ENCODE measurements at regions not wholly inside any gene's neighbourhood (a gene's known extent, or its start where the extent isn't known, plus 50 kb on each side); places are given as distances from the start of the nearest gene placed in this dataset.

DNA sequence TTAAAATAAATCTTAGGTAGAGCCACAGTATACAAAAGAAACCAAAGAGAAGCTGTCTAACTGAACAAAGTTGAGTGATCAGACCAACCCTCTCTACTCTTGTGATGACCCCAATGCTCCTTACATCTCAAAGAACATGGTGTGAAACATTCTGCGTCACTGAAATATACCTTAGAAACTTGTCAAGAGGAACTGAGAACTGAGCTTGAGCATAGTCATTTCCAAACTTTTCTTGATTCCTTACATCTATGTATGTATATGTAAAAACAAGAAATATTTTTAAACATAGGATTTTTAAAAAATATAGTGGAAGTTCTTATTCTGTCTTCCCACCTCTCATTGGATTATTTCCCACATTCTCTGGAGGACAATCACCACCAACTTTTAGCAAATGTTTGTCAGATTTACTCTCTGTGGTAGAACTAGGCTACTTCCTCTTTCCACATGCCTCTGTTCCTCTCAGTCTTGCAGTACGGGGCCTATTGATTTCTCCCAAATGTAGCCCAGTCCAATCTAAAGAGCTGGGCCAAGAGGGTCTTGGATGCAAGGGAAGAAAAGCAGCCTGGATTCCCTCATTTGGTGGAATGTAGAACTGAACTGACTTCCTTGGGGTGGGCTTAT is 98.2 kb upstream of the HHIP start:
- no peak for TF ChIP-seq MAFK (IDR thresholded peaks at IDR 0.05; ENCODE audit: low read depth, low read length)
- TF ChIP-seq CHD1 (IDR thresholded peaks at IDR 0.05; ENCODE audit: low read depth, low read length): no peak
- TF ChIP-seq, protein P1, sequence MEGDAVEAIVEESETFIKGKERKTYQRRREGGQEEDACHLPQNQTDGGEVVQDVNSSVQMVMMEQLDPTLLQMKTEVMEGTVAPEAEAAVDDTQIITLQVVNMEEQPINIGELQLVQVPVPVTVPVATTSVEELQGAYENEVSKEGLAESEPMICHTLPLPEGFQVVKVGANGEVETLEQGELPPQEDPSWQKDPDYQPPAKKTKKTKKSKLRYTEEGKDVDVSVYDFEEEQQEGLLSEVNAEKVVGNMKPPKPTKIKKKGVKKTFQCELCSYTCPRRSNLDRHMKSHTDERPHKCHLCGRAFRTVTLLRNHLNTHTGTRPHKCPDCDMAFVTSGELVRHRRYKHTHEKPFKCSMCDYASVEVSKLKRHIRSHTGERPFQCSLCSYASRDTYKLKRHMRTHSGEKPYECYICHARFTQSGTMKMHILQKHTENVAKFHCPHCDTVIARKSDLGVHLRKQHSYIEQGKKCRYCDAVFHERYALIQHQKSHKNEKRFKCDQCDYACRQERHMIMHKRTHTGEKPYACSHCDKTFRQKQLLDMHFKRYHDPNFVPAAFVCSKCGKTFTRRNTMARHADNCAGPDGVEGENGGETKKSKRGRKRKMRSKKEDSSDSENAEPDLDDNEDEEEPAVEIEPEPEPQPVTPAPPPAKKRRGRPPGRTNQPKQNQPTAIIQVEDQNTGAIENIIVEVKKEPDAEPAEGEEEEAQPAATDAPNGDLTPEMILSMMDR (conservative IDR thresholded peaks at IDR 0.05; ENCODE audit: low read depth, low read length): no peak
- TF ChIP-seq FOS (IDR thresholded peaks at IDR 0.05; ENCODE audit: low read depth, low read length): no peak
- TF ChIP-seq, protein P2, sequence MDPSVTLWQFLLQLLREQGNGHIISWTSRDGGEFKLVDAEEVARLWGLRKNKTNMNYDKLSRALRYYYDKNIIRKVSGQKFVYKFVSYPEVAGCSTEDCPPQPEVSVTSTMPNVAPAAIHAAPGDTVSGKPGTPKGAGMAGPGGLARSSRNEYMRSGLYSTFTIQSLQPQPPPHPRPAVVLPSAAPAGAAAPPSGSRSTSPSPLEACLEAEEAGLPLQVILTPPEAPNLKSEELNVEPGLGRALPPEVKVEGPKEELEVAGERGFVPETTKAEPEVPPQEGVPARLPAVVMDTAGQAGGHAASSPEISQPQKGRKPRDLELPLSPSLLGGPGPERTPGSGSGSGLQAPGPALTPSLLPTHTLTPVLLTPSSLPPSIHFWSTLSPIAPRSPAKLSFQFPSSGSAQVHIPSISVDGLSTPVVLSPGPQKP (IDR thresholded peaks at IDR 0.05; ENCODE audit: borderline replicate concordance, low read depth, low read length): no peak
- TF ChIP-seq NFE2L2 (IDR thresholded peaks at IDR 0.05; ENCODE audit: low read depth, low read length): no peak
- no peak for TF ChIP-seq CEBPB (IDR thresholded peaks at IDR 0.05; ENCODE audit: low read depth, low read length)
- TF ChIP-seq MAZ (IDR thresholded peaks at IDR 0.05; ENCODE audit: borderline replicate concordance, low read depth, low read length): no peak
- TF ChIP-seq, protein P3, sequence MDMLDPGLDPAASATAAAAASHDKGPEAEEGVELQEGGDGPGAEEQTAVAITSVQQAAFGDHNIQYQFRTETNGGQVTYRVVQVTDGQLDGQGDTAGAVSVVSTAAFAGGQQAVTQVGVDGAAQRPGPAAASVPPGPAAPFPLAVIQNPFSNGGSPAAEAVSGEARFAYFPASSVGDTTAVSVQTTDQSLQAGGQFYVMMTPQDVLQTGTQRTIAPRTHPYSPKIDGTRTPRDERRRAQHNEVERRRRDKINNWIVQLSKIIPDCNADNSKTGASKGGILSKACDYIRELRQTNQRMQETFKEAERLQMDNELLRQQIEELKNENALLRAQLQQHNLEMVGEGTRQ (IDR thresholded peaks at IDR 0.05; ENCODE audit: low read depth, low read length): no peak
- TF ChIP-seq BHLHE40 (IDR thresholded peaks at IDR 0.05; ENCODE audit: low read depth, low read length): no peak
- no peak for TF ChIP-seq RFX5 (IDR thresholded peaks at IDR 0.05; ENCODE audit: low read depth, low read length)
- no peak for TF ChIP-seq RCOR1 (IDR thresholded peaks at IDR 0.05; ENCODE audit: insufficient replicate concordance, low read length)
- no peak for TF ChIP-seq RAD21 (IDR thresholded peaks at IDR 0.05; ENCODE audit: low read length)
- no peak for TF ChIP-seq SMC3 (IDR thresholded peaks at IDR 0.05; ENCODE audit: low read depth, low read length)
- TF ChIP-seq MXI1 (IDR thresholded peaks at IDR 0.05; ENCODE audit: borderline replicate concordance, low read depth, low read length): no peak
- no peak for TF ChIP-seq POLR2A (IDR thresholded peaks at IDR 0.05; ENCODE audit: low read depth, low read length)
- Histone ChIP-seq H3K4me1 (ENCODE audit: control insufficient read depth, insufficient read depth, low read length) (no peaks in the 10 kb centered on the region), H3K9me3 (ENCODE audit: control insufficient read depth, insufficient read depth, low read length) (no peaks in the 10 kb centered on the region), H3K27me3 (ENCODE audit: control insufficient read depth, insufficient read depth, low read length) (no peaks in the 10 kb centered on the region; the same call in 1 of the 2 replicates), H3K9ac (ENCODE audit: low read depth, low read length) (no peak overlapping the region), H2BK5ac (ENCODE audit: low read depth, low read length, poor library complexity, severe bottlenecking) (no peak overlapping the region), H4K8ac (ENCODE audit: low read depth in 2 of 2, low read length in 2 of 2) (no peak overlapping the region), H3K56ac (ENCODE audit: extremely low read depth, insufficient read depth, low read length) (no peak overlapping the region), H2BK120ac (ENCODE audit: low read depth, low read length) (no peak overlapping the region), H2AK9ac (replicated peaks; ENCODE audit: low read depth, low read length, poor library complexity) (no peak overlapping the region), H4K91ac (ENCODE audit: insufficient read depth, low read depth, low read length) (no peak overlapping the region), H3K4ac (ENCODE audit: low read depth, low read length) (no peak overlapping the region), H3K18ac (ENCODE audit: low read depth, low read length) (no peak overlapping the region), H3K27ac (ENCODE audit: insufficient read depth, low read length) (no peak overlapping the region), H3K14ac (replicated peaks; ENCODE audit: low read depth, low read length) (no peak overlapping the region), H3K4me3 (ENCODE audit: insufficient read depth, low read depth, low read length) (no peak overlapping the region), H2BK20ac (ENCODE audit: low read depth, low read length) (no peak overlapping the region), H3K4me2 (ENCODE audit: low read depth, low read length) (no peak overlapping the region), H3K9me1 (ENCODE audit: insufficient read depth, low read length) (no peaks in the 10 kb centered on the region), H2BK15ac (ENCODE audit: low read depth, low read length) (no peak overlapping the region), H3K23ac (ENCODE audit: low read depth, low read length) (no peak overlapping the region), H2AFZ (replicated peaks; ENCODE audit: low read length, poor library complexity) (no peak overlapping the region), H3K79me1 (ENCODE audit: low read depth in 1 of 2, low read length in 2 of 2) (no peaks in the 10 kb centered on the region), H4K5ac (ENCODE audit: low read depth, low read length) (no peak overlapping the region), H2AK5ac (ENCODE audit: low read depth, low read length) (no peak overlapping the region), H3K36me3 (ENCODE audit: control insufficient read depth, insufficient read depth, low read length) (no peaks in the 10 kb centered on the region), H4K20me1 (ENCODE audit: insufficient read depth, low read length) (no peaks in the 10 kb centered on the region)
- CTCF ChIA-PET: interaction anchor here (0.7 kb wide), 1 partner anchor 216 kb away, joined by 3 read pairs; no protein-coding TSS in a partner anchor
- BruUV-seq (replicated peaks): no TSS peak
- DNase-seq (no peak), ATAC-seq (ENCODE audit: low read depth) (no peak)
- intact Hi-C loops (cut with micrococcal nuclease): no loop called here
- dilution Hi-C loops (cut with HindIII; ENCODE audit: low sequenced_read_pairs, unreplicated experiment): no loop called here
- WGBS, 2 experiments (ENCODE audit: extremely low coverage in 2 of 2, insufficient read length in 1 of 2): no CpG with 5 or more reads among the region's 2 CpGs
- in situ Hi-C loops (cut with MboI; ENCODE audit: low sequenced_read_pairs): no loop called here
- POLR2A ChIA-PET (ENCODE audit: unreplicated experiment): no interaction called here
